D721Med (cell line): ENCODE measurements at regions not wholly inside any gene's neighbourhood (a gene's known extent, or its start where the extent isn't known, plus 50 kb on each side); places are given as distances from the start of the nearest gene placed in this dataset.

ENCODE experiments used
- DNase-seq: peaks from one replicate; pipeline ENCODE4 v3.0.0; 2011; ENCODE audit warnings: low spot score; ENCODE audit not compliant: insufficient read length
- FAIRE-seq: peaks from 2 replicates; lab custom pipeline; 2011; peaks lifted over from hg19 to GRCh38; lab: Jason Lieb, UNC
- CTCF ChIP-seq: IDR thresholded peaks from 2 replicates; pipeline ENCODE4 v1.5.1; 2012; ENCODE audit warnings: mild to moderate bottlenecking, control low read depth; ENCODE audit not compliant: insufficient read depth; ENCODE audit errors: missing control alignments

- DNase-seq (no peak), FAIRE-seq (no peak)
- TF ChIP-seq CTCF, result no peak
These were observed 90.3 kb upstream of the RTL6 start for GRCh38 chr22:44588348-44588747.

- TF ChIP-seq CTCF, result no peak
- FAIRE-seq, result no peak
- no peak for DNase-seq
These were observed 89.8 kb upstream of the RTL6 start for GRCh38 chr22:44587737-44588310.

- no peak for TF ChIP-seq CTCF
- DNase-seq (no peak), FAIRE-seq (no peak)
These were observed 89.1 kb upstream of the RTL6 start for GRCh38 chr22:44586999-44587736.

- DNase-seq (no peak), FAIRE-seq (no peak)
- TF ChIP-seq CTCF, result no peak
These were observed 88.4 kb upstream of the RTL6 start for GRCh38 chr22:44586351-44586990.

- no peak for DNase-seq
- no peak for FAIRE-seq
- TF ChIP-seq CTCF, result no peak
These were observed 87.7 kb upstream of the RTL6 start for GRCh38 chr22:44585559-44586350.

GRCh38 chr22:44584256-44584902 lies 86.3 kb upstream of the RTL6 start:
- DNase-seq (no peak), FAIRE-seq (no peak)
- TF ChIP-seq CTCF, result no peak
